SU-DHL-6 (cell line): ENCODE measurements at regions not wholly inside any gene's neighbourhood (a gene's known extent, or its start where the extent isn't known, plus 50 kb on each side); places are given as distances from the start of the nearest gene placed in this dataset.

Experiments
- H2AFZ ChIP-seq: fragments of 200-600 bp; sonication (generic); 2 replicates; pipeline ENCODE4 v1.6.1; 2014; ENCODE audit warnings: low read depth, mild to moderate bottlenecking, moderate library complexity, mixed read lengths, antibody characterized with exemption, low read length; ENCODE audit not compliant: severe bottlenecking
- H3F3A ChIP-seq: fragments of 200-600 bp; shearing (Covaris generic); 2 replicates; pipeline ENCODE4 v1.6.0; 2016; ENCODE audit warnings: antibody characterized with exemption, mild to moderate bottlenecking; ENCODE audit not compliant: insufficient read depth
- H3K27ac ChIP-seq: fragments of 200-600 bp; sonication (generic); 2 replicates; pipeline ENCODE4 v1.5.1; 2016; ENCODE audit warnings: low read depth, mild to moderate bottlenecking, low read length, moderate library complexity, mixed read lengths
- H3K27me3 ChIP-seq: fragments of 200-600 bp; sonication (generic), shearing (Covaris generic); 2 replicates; pipeline ENCODE4 v1.6.0; 2014; ENCODE audit warnings: mild to moderate bottlenecking, low read length
- H3K36me3 ChIP-seq: fragments of 200-600 bp; sonication (generic); 2 replicates; pipeline ENCODE4 v1.6.1; 2014; ENCODE audit warnings: mild to moderate bottlenecking, low read length, mixed read lengths
- H3K4me2 ChIP-seq: fragments of 300-600, 200-600 bp; shearing (Covaris generic), sonication (generic); 2 replicates; pipeline ENCODE4 v1.6.0; 2014; ENCODE audit warnings: low read length, low read depth, mild to moderate bottlenecking; ENCODE audit not compliant: poor library complexity, severe bottlenecking
- H3K4me3 ChIP-seq: fragments of 200-600 bp; sonication (generic); 2 replicates; pipeline ENCODE4 v1.5.1; 2014; ENCODE audit warnings: antibody characterized with exemption, low read length, mild to moderate bottlenecking, mixed read lengths; ENCODE audit not compliant: insufficient read depth, poor library complexity, severe bottlenecking
- H3K79me2 ChIP-seq: fragments of 200-600 bp; sonication (generic); 2 replicates; pipeline ENCODE4 v1.6.1; 2014; ENCODE audit warnings: mild to moderate bottlenecking, low read length, moderate library complexity; ENCODE audit not compliant: insufficient read depth
- H3K9ac ChIP-seq: fragments of 200-600 bp; sonication (generic); 2 replicates; pipeline ENCODE4 v1.7.0; 2014; ENCODE audit warnings: mild to moderate bottlenecking, low read length
- H3K9me2 ChIP-seq: fragments of 200-600 bp; sonication (generic); replicated peaks from 2 replicates; pipeline ENCODE4 v1.6.1; 2014; ENCODE audit warnings: low read length; ENCODE audit not compliant: insufficient read depth
- H3K9me3 ChIP-seq: fragments of 200-600 bp; sonication (generic); 2 replicates; pipeline ENCODE4 v1.6.1; 2014; ENCODE audit warnings: low read length, mixed read lengths; ENCODE audit not compliant: insufficient read depth
- H4K20me1 ChIP-seq: fragments of 200-600 bp; sonication (generic); 2 replicates; pipeline ENCODE4 v1.6.1; 2014; ENCODE audit warnings: low read depth, mild to moderate bottlenecking, antibody characterized with exemption, low read length, moderate library complexity, mixed read lengths
- CTCF ChIP-seq: fragments of 200-600 bp; sonication (generic); IDR thresholded peaks from one replicate; pipeline ENCODE4 v1.5.1; 2017; ENCODE audit warnings: antibody characterized with exemption, mild to moderate bottlenecking, low read length, moderate library complexity; ENCODE audit not compliant: insufficient read depth, poor library complexity, severe bottlenecking
- EZH2phosphoT487 ChIP-seq: fragments of 200-600 bp; sonication (generic), shearing (Covaris generic); conservative IDR thresholded peaks from 2 replicates; pipeline ENCODE4 v1.6.1; 2018; ENCODE audit warnings: mild to moderate bottlenecking, antibody characterized with exemption, low read length, moderate library complexity, mixed read lengths

GRCh38 chr10:113239566-113240350 is 289.7 kb downstream of the TCF7L2 start:
- no peak overlapping the region for H2AFZ ChIP-seq
- no peaks in the 10 kb centered on the region for H3K27me3 ChIP-seq
- no peaks in the 10 kb centered on the region for H3K79me2 ChIP-seq
- H3K27ac ChIP-seq: no peak overlapping the region
- H3F3A ChIP-seq: no peaks in the 10 kb centered on the region
- H3K9me2 ChIP-seq: no peaks in the 10 kb centered on the region
- no peak overlapping the region for H3K4me3 ChIP-seq
- no peak overlapping the region for H3K9ac ChIP-seq
- no peaks in the 10 kb centered on the region for H4K20me1 ChIP-seq
- H3K9me3 ChIP-seq: no peaks in the 10 kb centered on the region
- TF ChIP-seq EZH2phosphoT487 (no peak), CTCF (no peak)
- no peak overlapping the region for H3K4me2 ChIP-seq
- H3K36me3 ChIP-seq: no peaks in the 10 kb centered on the region

GRCh38 chr10:113240736-113241135 is 290.7 kb downstream of the TCF7L2 start:
- H3K4me2 ChIP-seq: no peak overlapping the region
- no peaks in the 10 kb centered on the region for H3K36me3 ChIP-seq
- H3K27ac ChIP-seq: no peak overlapping the region
- no peaks in the 10 kb centered on the region for H3K9me3 ChIP-seq
- H3F3A ChIP-seq: no peaks in the 10 kb centered on the region
- no peak overlapping the region for H3K4me3 ChIP-seq
- H2AFZ ChIP-seq: no peak overlapping the region
- H3K9ac ChIP-seq: no peak overlapping the region
- H4K20me1 ChIP-seq: no peaks in the 10 kb centered on the region
- H3K9me2 ChIP-seq: no peaks in the 10 kb centered on the region
- TF ChIP-seq CTCF (no peak), EZH2phosphoT487 (no peak)
- no peaks in the 10 kb centered on the region for H3K27me3 ChIP-seq
- H3K79me2 ChIP-seq: no peaks in the 10 kb centered on the region

- no peak for TF ChIP-seq EZH2phosphoT487
- no peak for TF ChIP-seq CTCF
- Histone ChIP-seq H2AFZ (no peak overlapping the region), H3K27ac (no peak overlapping the region), H3K9me3 (no peaks in the 10 kb centered on the region), H3K27me3 (no peaks in the 10 kb centered on the region), H3F3A (no peaks in the 10 kb centered on the region), H3K9ac (no peak overlapping the region), H4K20me1 (no peaks in the 10 kb centered on the region), H3K4me2 (no peak overlapping the region), H3K36me3 (no peaks in the 10 kb centered on the region), H3K79me2 (no peaks in the 10 kb centered on the region), H3K9me2 (no peaks in the 10 kb centered on the region), H3K4me3 (no peak overlapping the region)
These were observed 291.7 kb downstream of the TCF7L2 start for GRCh38 chr10:113241599-113242360.
